Peyer's patch (tissue), 4 donors: ENCODE measurements at regions not wholly inside any gene's neighbourhood (a gene's known extent, or its start where the extent isn't known, plus 50 kb on each side); places are given as distances from the start of the nearest gene placed in this dataset.

Experiments
- POLR2A ChIP-seq, 2 donors: fragments of 450-650 bp; IDR thresholded peaks; one replicate each; pipeline ENCODE4 v1.5.1; 2017; ENCODE audit warnings: antibody characterized with exemption in 2 of 2, mild to moderate bottlenecking in 2 of 2, moderate library complexity in 2 of 2
- TF ChIP-seq, protein P1 (sequence below), 6 experiments: fragments of 450-650 bp in 4 of 6; fragments of 200-600 bp in 2 of 6; sonication (generic) in 1 of 6; IDR thresholded peaks; one replicate each; pipeline ENCODE4 v1.5.1; 2017 to 2019; ENCODE audit warnings: antibody characterized with exemption in 6 of 6, mild to moderate bottlenecking in 3 of 6, moderate library complexity in 1 of 6

DNA sequence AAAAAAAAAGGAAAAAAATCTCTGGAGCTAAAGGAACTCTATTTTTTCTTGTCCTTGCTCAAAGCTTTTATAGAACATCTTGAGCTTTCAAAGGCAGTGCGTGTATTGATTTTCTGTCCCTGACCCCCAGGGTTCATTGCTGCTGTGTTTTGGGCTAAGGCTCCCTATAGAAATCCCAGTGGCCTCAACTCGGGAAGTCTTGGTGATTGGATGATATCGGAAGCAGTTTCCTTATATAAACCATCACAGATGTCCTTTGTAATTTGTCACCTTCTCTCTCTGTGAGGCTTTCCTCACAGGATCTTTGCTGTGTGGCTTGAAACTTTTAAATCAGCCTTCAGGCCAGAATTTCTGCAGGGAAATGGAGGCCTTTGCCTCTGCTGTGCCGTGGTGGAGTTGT is 397.7 kb downstream of the RPS6KC1 start:
- TF ChIP-seq, protein P1, sequence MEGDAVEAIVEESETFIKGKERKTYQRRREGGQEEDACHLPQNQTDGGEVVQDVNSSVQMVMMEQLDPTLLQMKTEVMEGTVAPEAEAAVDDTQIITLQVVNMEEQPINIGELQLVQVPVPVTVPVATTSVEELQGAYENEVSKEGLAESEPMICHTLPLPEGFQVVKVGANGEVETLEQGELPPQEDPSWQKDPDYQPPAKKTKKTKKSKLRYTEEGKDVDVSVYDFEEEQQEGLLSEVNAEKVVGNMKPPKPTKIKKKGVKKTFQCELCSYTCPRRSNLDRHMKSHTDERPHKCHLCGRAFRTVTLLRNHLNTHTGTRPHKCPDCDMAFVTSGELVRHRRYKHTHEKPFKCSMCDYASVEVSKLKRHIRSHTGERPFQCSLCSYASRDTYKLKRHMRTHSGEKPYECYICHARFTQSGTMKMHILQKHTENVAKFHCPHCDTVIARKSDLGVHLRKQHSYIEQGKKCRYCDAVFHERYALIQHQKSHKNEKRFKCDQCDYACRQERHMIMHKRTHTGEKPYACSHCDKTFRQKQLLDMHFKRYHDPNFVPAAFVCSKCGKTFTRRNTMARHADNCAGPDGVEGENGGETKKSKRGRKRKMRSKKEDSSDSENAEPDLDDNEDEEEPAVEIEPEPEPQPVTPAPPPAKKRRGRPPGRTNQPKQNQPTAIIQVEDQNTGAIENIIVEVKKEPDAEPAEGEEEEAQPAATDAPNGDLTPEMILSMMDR (IDR thresholded peaks at IDR 0.05): no peak
- TF ChIP-seq POLR2A (IDR thresholded peaks at IDR 0.05): no peak
